CD4-positive, alpha-beta T cell (primary cell): ENCODE measurements at regions not wholly inside any gene's neighbourhood (a gene's known extent, or its start where the extent isn't known, plus 50 kb on each side); places are given as distances from the start of the nearest gene placed in this dataset.

Source experiments
- ATAC-seq: fragments of 200-7000 bp; cut with Tn5 transposase; one replicate; pipeline ENCODE4 v1.10.0; 2022; ENCODE audit warnings: mild to moderate bottlenecking; ENCODE audit not compliant: poor library complexity
- CTCF ChIA-PET: fragments of 350-600 bp; sonication (Branson Sonifier 250); formaldehyde crosslinking; loops from one replicate; lab custom pipeline; 2021; ENCODE audit warnings: antibody characterized with exemption, inconsistent platforms; lab: Charles Lee
- POLR2A ChIA-PET: fragments of 350-600 bp; sonication (Branson Sonifier 250); formaldehyde crosslinking; loops from one replicate; lab custom pipeline; 2021; ENCODE audit warnings: antibody characterized with exemption, inconsistent platforms; lab: Charles Lee
- DNase-seq, 14 experiments: peaks; one replicate each; pipeline ENCODE4 v3.0.0-alpha.2; 2013 to 2020; ENCODE audit warnings: mixed read lengths in 2 of 14
- H3K27ac ChIP-seq, 2 donors: one replicate each; pipeline versions ENCODE4 v1.5.1 to v1.7.0; 2013; ENCODE audit warnings: low read length in 2 of 2, low read depth in 1 of 2, mild to moderate bottlenecking in 1 of 2
- H3K27me3 ChIP-seq, 2 experiments: 1 replicate in 1 of 2; 2 replicates in 1 of 2; pipeline versions ENCODE4 v1.6.1 to v1.7.0; 2013; ENCODE audit warnings: low read length in 2 of 2, control low read depth in 1 of 2, mild to moderate bottlenecking in 1 of 2, moderate library complexity in 1 of 2; ENCODE audit not compliant: insufficient read depth in 2 of 2, control insufficient read depth in 1 of 2
- H3K36me3 ChIP-seq: one replicate; pipeline ENCODE4 v1.6.1; 2013; ENCODE audit warnings: low read length, control low read depth; ENCODE audit not compliant: insufficient read depth
- H3K4me1 ChIP-seq: one replicate; pipeline ENCODE4 v1.6.1; 2013; ENCODE audit warnings: low read length, control low read depth; ENCODE audit not compliant: insufficient read depth
- H3K4me3 ChIP-seq: one replicate; pipeline ENCODE4 v1.5.1; 2013; ENCODE audit warnings: mild to moderate bottlenecking, low read length, moderate library complexity
- H3K9me3 ChIP-seq, 2 experiments: 1 replicate in 1 of 2; 2 replicates in 1 of 2; pipeline versions ENCODE4 v1.6.1 to v1.7.0; 2013; ENCODE audit warnings: low read length in 2 of 2, mild to moderate bottlenecking in 2 of 2, control low read depth in 1 of 2, moderate library complexity in 1 of 2; ENCODE audit not compliant: control insufficient read depth in 1 of 2, insufficient read depth in 1 of 2
- H3K27ac Mint-ChIP-seq: one replicate; pipeline ENCODE4 v1.8.0; 2020; ENCODE audit warnings: mixed read lengths
- H3K27me3 Mint-ChIP-seq: one replicate; pipeline ENCODE4 v1.8.0; 2021; ENCODE audit warnings: mixed read lengths
- H3K36me3 Mint-ChIP-seq: one replicate; pipeline ENCODE4 v1.8.0; 2021; ENCODE audit warnings: low read depth, mixed read lengths
- H3K4me1 Mint-ChIP-seq: one replicate; pipeline ENCODE4 v1.8.0; 2021; ENCODE audit warnings: low read depth, mixed read lengths
- H3K4me3 Mint-ChIP-seq: one replicate; pipeline ENCODE4 v1.8.0; 2020; ENCODE audit warnings: mild to moderate bottlenecking, mixed read lengths
- H3K9me3 Mint-ChIP-seq: one replicate; pipeline ENCODE4 v1.8.0; 2020; ENCODE audit warnings: mixed read lengths
- intact Hi-C, 2 experiments: fragments of 100-400 bp; cut with DNase I in 1 of 2; cut with micrococcal nuclease in 1 of 2; formaldehyde crosslinking; loops; one replicate each; pipeline versions ENCODE4 v1.15.1 to v1.9.0; 2023 to 2025; cut with DNase I, micrococcal nuclease
- TF ChIP-seq, protein P1 (sequence below): fragments of 200-600 bp; IDR thresholded peaks from one replicate; pipeline ENCODE4 v1.8.0; 2022; ENCODE audit warnings: antibody characterized with exemption, mild to moderate bottlenecking

DNA sequence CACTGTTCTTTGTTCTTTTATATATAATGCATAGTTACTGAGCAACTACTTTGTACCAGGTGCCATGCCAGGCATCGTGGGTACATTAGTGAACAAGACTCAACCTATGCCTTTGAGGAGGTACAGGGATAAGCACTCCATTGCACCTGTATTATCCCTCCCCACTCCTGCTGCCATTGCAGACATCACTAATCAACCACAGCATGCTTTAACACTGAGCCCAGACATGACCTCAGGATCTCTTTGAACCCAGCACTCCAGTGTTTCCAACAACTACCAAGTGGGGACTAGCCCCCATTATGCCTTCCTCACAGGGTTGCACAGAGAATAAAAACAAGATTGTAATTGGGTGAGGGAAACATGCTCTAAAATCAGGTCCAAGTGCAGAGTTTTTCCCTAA is 60.5 kb upstream of the COL13A1 start:
- TF ChIP-seq, protein P1, sequence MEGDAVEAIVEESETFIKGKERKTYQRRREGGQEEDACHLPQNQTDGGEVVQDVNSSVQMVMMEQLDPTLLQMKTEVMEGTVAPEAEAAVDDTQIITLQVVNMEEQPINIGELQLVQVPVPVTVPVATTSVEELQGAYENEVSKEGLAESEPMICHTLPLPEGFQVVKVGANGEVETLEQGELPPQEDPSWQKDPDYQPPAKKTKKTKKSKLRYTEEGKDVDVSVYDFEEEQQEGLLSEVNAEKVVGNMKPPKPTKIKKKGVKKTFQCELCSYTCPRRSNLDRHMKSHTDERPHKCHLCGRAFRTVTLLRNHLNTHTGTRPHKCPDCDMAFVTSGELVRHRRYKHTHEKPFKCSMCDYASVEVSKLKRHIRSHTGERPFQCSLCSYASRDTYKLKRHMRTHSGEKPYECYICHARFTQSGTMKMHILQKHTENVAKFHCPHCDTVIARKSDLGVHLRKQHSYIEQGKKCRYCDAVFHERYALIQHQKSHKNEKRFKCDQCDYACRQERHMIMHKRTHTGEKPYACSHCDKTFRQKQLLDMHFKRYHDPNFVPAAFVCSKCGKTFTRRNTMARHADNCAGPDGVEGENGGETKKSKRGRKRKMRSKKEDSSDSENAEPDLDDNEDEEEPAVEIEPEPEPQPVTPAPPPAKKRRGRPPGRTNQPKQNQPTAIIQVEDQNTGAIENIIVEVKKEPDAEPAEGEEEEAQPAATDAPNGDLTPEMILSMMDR, result no peak

DNA sequence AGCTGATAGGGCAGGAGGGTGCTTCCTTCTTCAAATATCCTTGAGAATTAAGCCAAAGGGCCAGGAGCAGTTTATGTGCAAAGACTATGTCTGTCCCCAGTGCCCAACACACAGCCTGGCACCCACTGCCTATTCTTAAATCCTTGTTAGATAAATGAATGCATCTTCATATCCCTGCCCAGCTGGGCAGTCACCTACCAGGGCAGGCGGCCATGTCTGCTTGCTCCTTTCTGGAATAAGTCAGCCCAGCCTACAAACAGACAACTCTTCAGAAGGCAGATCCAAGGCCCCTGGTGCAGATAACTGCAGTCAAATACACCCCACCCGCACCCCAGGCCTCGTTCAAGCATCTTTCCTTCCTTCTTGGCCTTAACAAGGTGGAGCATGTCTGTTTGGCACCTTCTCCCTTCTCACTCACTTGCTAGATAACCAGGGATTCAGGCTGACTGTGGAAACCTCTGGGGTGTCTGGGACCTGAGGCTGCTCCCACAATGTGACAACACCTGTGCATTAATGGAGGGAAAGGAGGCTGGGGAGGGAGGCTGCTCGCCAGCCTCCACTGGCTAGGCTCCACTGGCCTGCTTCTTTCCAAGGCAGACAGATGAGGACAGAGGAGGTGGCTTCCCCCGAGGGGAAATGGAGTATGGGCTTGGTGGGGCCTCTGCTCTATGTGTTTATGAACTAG is 59.9 kb upstream of the COL13A1 start:
- Mint-ChIP-seq H3K27me3 (peaks cover 31% of the 10 kb centered on the region), H3K36me3 (no peaks in the 10 kb centered on the region), H3K4me1 (no peaks in the 10 kb centered on the region), H3K27ac (no peak overlapping the region), H3K4me3 (no peak overlapping the region), H3K9me3 (no peaks in the 10 kb centered on the region)
- POLR2A ChIA-PET, result no interaction called here
- no peak for ATAC-seq
- TF ChIP-seq, protein P1, result no peak
- intact Hi-C loops, result no loop called here
- Histone ChIP-seq H3K27ac (no peak overlapping the region), H3K4me3 (no peak overlapping the region), H3K9me3 (no peaks in the 10 kb centered on the region), H3K4me1 (no peaks in the 10 kb centered on the region), H3K36me3 (no peaks in the 10 kb centered on the region), H3K27me3 (no peaks in the 10 kb centered on the region)
- CTCF ChIA-PET, result no interaction called here
- no peak for DNase-seq

More for the DNA sequence above, 60.5 kb upstream of the COL13A1 start:
- Mint-ChIP-seq H3K9me3 (no peaks in the 10 kb centered on the region), H3K36me3 (no peaks in the 10 kb centered on the region), H3K4me3 (no peak overlapping the region), H3K27me3 (peaks cover 30% of the 10 kb centered on the region), H3K4me1 (no peaks in the 10 kb centered on the region), H3K27ac (no peak overlapping the region)
- Histone ChIP-seq H3K4me1 (no peaks in the 10 kb centered on the region), H3K36me3 (no peaks in the 10 kb centered on the region), H3K9me3 (no peaks in the 10 kb centered on the region), H3K27ac (no peak overlapping the region), H3K27me3 (no peaks in the 10 kb centered on the region), H3K4me3 (no peak overlapping the region)
- no peak for DNase-seq
- ChIA-PET POLR2A (no interaction called here), CTCF (no interaction called here)
- ATAC-seq, result no peak
- intact Hi-C loops, result no loop called here

DNA sequence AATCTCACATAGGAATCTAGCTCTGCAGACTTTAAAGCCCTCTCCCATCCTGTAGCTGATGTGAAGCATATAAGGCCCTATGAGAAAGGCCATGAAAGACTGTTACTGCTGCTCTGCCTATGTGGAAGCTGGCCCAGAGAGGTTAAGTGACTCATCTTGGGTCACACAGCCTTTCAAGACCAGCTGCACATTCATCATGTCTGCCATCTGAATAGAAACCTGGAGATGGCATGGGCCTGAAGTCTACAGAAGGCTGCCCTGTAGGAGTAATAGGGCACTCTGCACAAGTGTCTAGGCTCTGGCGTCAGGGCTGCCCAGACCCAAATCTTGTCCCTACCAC is 59.4 kb upstream of the COL13A1 start:
- Mint-ChIP-seq H3K27me3 (peaks cover 31% of the 10 kb centered on the region), H3K27ac (no peak overlapping the region), H3K36me3 (no peaks in the 10 kb centered on the region), H3K9me3 (no peaks in the 10 kb centered on the region), H3K4me3 (no peak overlapping the region), H3K4me1 (no peaks in the 10 kb centered on the region)
- DNase-seq (no peak), ATAC-seq (no peak)
- TF ChIP-seq, protein P1, result no peak
- ChIA-PET POLR2A (no interaction called here), CTCF (no interaction called here)
- no peak overlapping the region for H3K4me3 ChIP-seq
- intact Hi-C loops, result no loop called here
- H3K4me1 ChIP-seq, result no peaks in the 10 kb centered on the region
- H3K9me3 ChIP-seq, result no peaks in the 10 kb centered on the region
- H3K36me3 ChIP-seq, result no peaks in the 10 kb centered on the region
- no peak overlapping the region for H3K27ac ChIP-seq
- no peaks in the 10 kb centered on the region for H3K27me3 ChIP-seq
